ENCODE measurements at regions not wholly inside any gene's neighbourhood (a gene's known extent, or its start where the extent isn't known, plus 50 kb on each side); places are given as distances from the start of the nearest gene placed in this dataset.

GRCh38 chr1:83735526-83735925, 263.4 kb downstream of the TTLL7 start:
- intact Hi-C loops (cut with micrococcal nuclease), result no loop called here

GRCh38 chr1:83734420-83734819, 264.5 kb downstream of the TTLL7 start:
- intact Hi-C loops (cut with micrococcal nuclease), result no loop called here

GRCh38 chr1:83725735-83726360, 273.1 kb downstream of the TTLL7 start:
- intact Hi-C loops (cut with micrococcal nuclease), result no loop called here

- intact Hi-C loops (cut with micrococcal nuclease), result no loop called here
Observed at GRCh38 chr1:83718338-83718737, 280.6 kb downstream of the TTLL7 start.

- intact Hi-C loops (cut with micrococcal nuclease), result no loop called here
Observed at GRCh38 chr1:83717785-83718184, 281.1 kb downstream of the TTLL7 start.

- intact Hi-C loops (cut with micrococcal nuclease), result no loop called here
Observed at GRCh38 chr1:83716641-83717040, 282.3 kb downstream of the TTLL7 start.

GRCh38 chr1:83715550-83715949, 283.4 kb downstream of the TTLL7 start:
- intact Hi-C loops (cut with micrococcal nuclease), result no loop called here

GRCh38 chr1:83709662-83710061, 289.3 kb downstream of the TTLL7 start:
- intact Hi-C loops (cut with micrococcal nuclease), result no loop called here

- intact Hi-C loops (cut with micrococcal nuclease), result no loop called here
Observed at GRCh38 chr1:83706354-83706938, 292.5 kb downstream of the TTLL7 start.

- intact Hi-C loops (cut with micrococcal nuclease), result no loop called here
Observed at GRCh38 chr1:83705091-83705490, 293.8 kb downstream of the TTLL7 start.

- intact Hi-C loops (cut with micrococcal nuclease), result no loop called here
Observed at GRCh38 chr1:83704350-83704749, 294.6 kb downstream of the TTLL7 start.

- intact Hi-C loops (cut with micrococcal nuclease), result no loop called here
Observed at GRCh38 chr1:83702356-83702755, 296.6 kb downstream of the TTLL7 start.

GRCh38 chr1:83701355-83701754, 297.6 kb downstream of the TTLL7 start:
- intact Hi-C loops (cut with micrococcal nuclease), result no loop called here

GRCh38 chr1:83698644-83699043, 300.3 kb downstream of the TTLL7 start:
- intact Hi-C loops (cut with micrococcal nuclease), result no loop called here

- intact Hi-C loops (cut with micrococcal nuclease), result no loop called here
Observed at GRCh38 chr1:83697961-83698360, 301.0 kb downstream of the TTLL7 start.

GRCh38 chr1:83697220-83697619, 301.7 kb downstream of the TTLL7 start:
- intact Hi-C loops (cut with micrococcal nuclease), result no loop called here

- intact Hi-C loops (cut with micrococcal nuclease), result no loop called here
Observed at GRCh38 chr1:83694449-83694848, 304.5 kb downstream of the TTLL7 start.

GRCh38 chr1:83693427-83694126, 305.4 kb downstream of the TTLL7 start:
- intact Hi-C loops (cut with micrococcal nuclease), result no loop called here

- intact Hi-C loops (cut with micrococcal nuclease), result no loop called here
Observed at GRCh38 chr1:83692524-83693381, 306.2 kb downstream of the TTLL7 start.

- intact Hi-C loops (cut with micrococcal nuclease), result no loop called here
Observed at GRCh38 chr1:83691953-83692500, 306.9 kb downstream of the TTLL7 start.
